ENCODE measurements at regions not wholly inside any gene's neighbourhood (a gene's known extent, or its start where the extent isn't known, plus 50 kb on each side); places are given as distances from the start of the nearest gene placed in this dataset.

DNA sequence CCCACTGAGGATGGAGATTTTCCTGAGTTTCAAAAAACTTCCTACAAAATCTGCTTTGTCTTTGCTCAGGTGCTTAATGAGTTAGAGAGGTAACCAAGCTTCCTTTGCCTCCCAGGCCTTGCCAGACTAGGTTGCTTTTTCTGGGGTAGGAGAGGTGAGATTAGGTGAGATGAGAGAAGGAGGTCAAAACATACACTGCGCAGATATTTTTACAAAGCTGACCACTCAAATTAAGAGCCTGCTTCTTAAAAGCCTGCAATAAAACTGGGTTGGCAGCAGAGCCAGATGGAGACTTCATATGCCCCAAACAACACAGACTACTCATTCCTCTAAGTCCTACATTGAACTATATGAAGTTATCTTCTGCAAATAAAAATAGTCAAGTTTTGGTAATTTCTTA is 352.5 kb downstream of the NUF2 start:
- ATAC-seq (ENCODE audit: poor library complexity) (no peak), DNase-seq (no peak)
- H3K36me3 Mint-ChIP-seq (ENCODE audit: low read depth), result no peaks in the 10 kb centered on the region
- CTCF ChIA-PET, result no interaction called here
- no peaks in the 10 kb centered on the region for H3K27me3 Mint-ChIP-seq
- H3K27ac ChIP-seq (ENCODE audit: low read depth in 1 of 2, low read length in 2 of 2), result no peak overlapping the region
- no peak overlapping the region for H3K4me3 ChIP-seq (ENCODE audit: low read length)
- H3K36me3 ChIP-seq (ENCODE audit: insufficient read depth, low read length), result no peaks in the 10 kb centered on the region
- H3K9me3 Mint-ChIP-seq, result peaks cover 14% of the 10 kb centered on the region
- no peaks in the 10 kb centered on the region for H3K4me1 ChIP-seq (ENCODE audit: insufficient read depth, low read length)
- intact Hi-C loops (cut with DNase I, micrococcal nuclease), result no loop called here
- H3K4me1 Mint-ChIP-seq (ENCODE audit: low read depth), result no peaks in the 10 kb centered on the region
- POLR2A ChIA-PET, result no interaction called here
- no peak overlapping the region for H3K4me3 Mint-ChIP-seq
- no peak for TF ChIP-seq CTCF (IDR thresholded peaks at IDR 0.05)
- H3K27ac Mint-ChIP-seq, result no peak overlapping the region
- peaks cover 0 to 4% of the 10 kb centered on the region in 2 experiments for H3K9me3 ChIP-seq (ENCODE audit: control insufficient read depth in 1 of 2, insufficient read depth in 1 of 2, low read length in 2 of 2)
- H3K27me3 ChIP-seq (ENCODE audit: control insufficient read depth in 1 of 2, insufficient read depth in 2 of 2, low read length in 2 of 2), result no peaks in the 10 kb centered on the region

- H3K36me3 Mint-ChIP-seq (ENCODE audit: low read depth), result no peaks in the 10 kb centered on the region
Measured at GRCh38 chr1:163684785-163685184, 363.0 kb downstream of the NUF2 start.

GRCh38 chr1:163692266-163692665 is 370.5 kb downstream of the NUF2 start:
- intact Hi-C loops (cut with DNase I, micrococcal nuclease), result no loop called here
- Histone ChIP-seq H3K4me3 (ENCODE audit: low read length) (no peak overlapping the region), H3K9me3 (ENCODE audit: control insufficient read depth in 1 of 2, insufficient read depth in 1 of 2, low read length in 2 of 2) (peaks cover 0 to 8% of the 10 kb centered on the region in 2 experiments), H3K27ac (ENCODE audit: low read depth in 1 of 2, low read length in 2 of 2) (no peak overlapping the region), H3K36me3 (ENCODE audit: insufficient read depth, low read length) (no peaks in the 10 kb centered on the region), H3K4me1 (ENCODE audit: insufficient read depth, low read length) (no peaks in the 10 kb centered on the region), H3K27me3 (ENCODE audit: control insufficient read depth in 1 of 2, insufficient read depth in 2 of 2, low read length in 2 of 2) (no peaks in the 10 kb centered on the region)
- ChIA-PET CTCF (no interaction called here), POLR2A (no interaction called here)
- Mint-ChIP-seq H3K36me3 (ENCODE audit: low read depth) (no peaks in the 10 kb centered on the region), H3K27ac (no peak overlapping the region), H3K4me1 (ENCODE audit: low read depth) (no peaks in the 10 kb centered on the region), H3K4me3 (no peak overlapping the region), H3K9me3 (peaks cover 4% of the 10 kb centered on the region), H3K27me3 (no peaks in the 10 kb centered on the region)
- no peak for TF ChIP-seq CTCF (IDR thresholded peaks at IDR 0.05)
- no peak for ATAC-seq (ENCODE audit: poor library complexity)
- no peak for DNase-seq

More at GRCh38 chr1:163684785-163685184, 363.0 kb downstream of the NUF2 start:
- intact Hi-C loops (cut with DNase I, micrococcal nuclease), result no loop called here
- Histone ChIP-seq H3K9me3 (ENCODE audit: control insufficient read depth in 1 of 2, insufficient read depth in 1 of 2, low read length in 2 of 2) (no peaks in the 10 kb centered on the region), H3K27ac (ENCODE audit: low read depth in 1 of 2, low read length in 2 of 2) (no peak overlapping the region), H3K4me3 (ENCODE audit: low read length) (no peak overlapping the region), H3K27me3 (ENCODE audit: control insufficient read depth in 1 of 2, insufficient read depth in 2 of 2, low read length in 2 of 2) (no peaks in the 10 kb centered on the region), H3K4me1 (ENCODE audit: insufficient read depth, low read length) (no peaks in the 10 kb centered on the region), H3K36me3 (ENCODE audit: insufficient read depth, low read length) (no peaks in the 10 kb centered on the region)
- Mint-ChIP-seq H3K27me3 (no peaks in the 10 kb centered on the region), H3K4me1 (ENCODE audit: low read depth) (no peaks in the 10 kb centered on the region), H3K27ac (no peak overlapping the region), H3K4me3 (no peak overlapping the region), H3K9me3 (peaks cover 18% of the 10 kb centered on the region)
- CTCF ChIA-PET, result no interaction called here
- TF ChIP-seq CTCF (IDR thresholded peaks at IDR 0.05), result no peak
- POLR2A ChIA-PET, result no interaction called here
- no peak for ATAC-seq (ENCODE audit: poor library complexity)
- DNase-seq, result no peak
